ENCODE measurements at regions not wholly inside any gene's neighbourhood (a gene's known extent, or its start where the extent isn't known, plus 50 kb on each side); places are given as distances from the start of the nearest gene placed in this dataset.
"Not testable (repeated sequence)": the region's sequence is repeated elsewhere in the genome, so short reads cannot be mapped to it uniquely, and the experiment has no call there.

- no peak for DNase-seq (ENCODE audit: extremely low spot score)
- WGBS = 92% methylated on average over 5 of the region's 5 CpGs
- no peak overlapping the region for H3K27ac ChIP-seq (ENCODE audit: low read depth)
- no peaks in the 10 kb centered on the region for H3K4me1 ChIP-seq (ENCODE audit: insufficient read depth)
- no peaks in the 10 kb centered on the region for H3K36me3 ChIP-seq (ENCODE audit: insufficient read depth)
- H3K4me3 ChIP-seq (ENCODE audit: low read depth, low read length) = no peak overlapping the region
These were observed 88.1 kb upstream of the ATP1A1 start for GRCh38 chr1:116284819-116285390.

DNA sequence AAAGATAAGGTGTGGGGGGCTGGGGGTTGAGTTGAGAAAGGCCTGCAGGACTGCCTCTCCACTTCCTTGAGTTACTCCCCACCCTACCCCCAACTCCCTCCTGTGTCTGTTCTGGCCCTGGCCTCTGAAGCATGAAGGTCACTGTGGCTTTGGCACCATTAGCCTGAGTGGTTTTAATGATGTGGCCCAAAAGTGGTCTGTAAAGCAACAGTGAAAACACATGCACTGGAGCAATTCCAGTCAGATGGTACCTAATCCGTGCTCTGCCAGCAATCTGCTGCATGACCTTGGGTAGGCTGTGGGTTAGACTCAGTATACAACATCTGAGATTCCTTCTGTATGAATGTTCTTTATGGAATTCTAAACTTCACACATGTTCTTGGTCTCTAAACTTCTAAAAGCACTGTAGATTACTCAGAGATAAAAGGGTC, 86.5 kb upstream of the ATP1A1 start:
- 75% methylated on average over 1 of the region's 1 CpG for WGBS
- no peak overlapping the region for H3K4me3 ChIP-seq (ENCODE audit: low read depth, low read length)

GRCh38 chr1:116287341-116288200, 85.5 kb upstream of the ATP1A1 start:
- Histone ChIP-seq H3K36me3 (ENCODE audit: insufficient read depth) (no peaks in the 10 kb centered on the region), H3K27ac (ENCODE audit: low read depth) (no peak overlapping the region), H3K4me3 (ENCODE audit: low read depth, low read length) (no peak overlapping the region), H3K4me1 (ENCODE audit: insufficient read depth) (no peaks in the 10 kb centered on the region)
- 68% methylated on average over 5 of the region's 5 CpGs for WGBS
- no peak for DNase-seq (ENCODE audit: extremely low spot score)

More for the DNA sequence above, 86.5 kb upstream of the ATP1A1 start:
- Histone ChIP-seq H3K27ac (ENCODE audit: low read depth) (no peak overlapping the region), H3K36me3 (ENCODE audit: insufficient read depth) (no peaks in the 10 kb centered on the region), H3K4me1 (ENCODE audit: insufficient read depth) (no peaks in the 10 kb centered on the region)
- DNase-seq (ENCODE audit: extremely low spot score) = no peak

DNA sequence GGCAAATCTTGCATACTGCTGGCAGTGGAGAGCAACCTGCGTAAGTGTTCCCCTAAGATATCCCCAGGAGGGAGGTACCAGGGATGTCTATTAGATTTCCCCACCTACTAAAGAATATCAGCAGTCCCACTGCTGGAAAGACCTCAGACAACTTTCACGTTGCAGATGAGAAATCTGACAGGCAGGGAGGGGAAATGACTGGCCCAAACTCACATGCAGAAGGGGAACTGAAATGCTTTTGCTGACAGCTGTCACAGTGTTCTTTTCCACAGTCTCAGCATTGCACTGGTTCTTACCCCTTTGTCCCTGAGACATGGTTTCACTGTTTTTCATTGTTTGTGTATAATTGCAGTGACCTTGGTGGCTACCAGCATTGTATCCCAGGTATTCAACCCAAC, 84.8 kb upstream of the ATP1A1 start:
- no peaks in the 10 kb centered on the region for H3K36me3 ChIP-seq (ENCODE audit: insufficient read depth)
- DNase-seq (ENCODE audit: extremely low spot score) = no peak
- WGBS = 68% methylated on average over 2 of the region's 2 CpGs
- no peak overlapping the region for H3K4me3 ChIP-seq (ENCODE audit: low read depth, low read length)
- no peak overlapping the region for H3K27ac ChIP-seq (ENCODE audit: low read depth)
- H3K4me1 ChIP-seq (ENCODE audit: insufficient read depth) = no peaks in the 10 kb centered on the region

DNA sequence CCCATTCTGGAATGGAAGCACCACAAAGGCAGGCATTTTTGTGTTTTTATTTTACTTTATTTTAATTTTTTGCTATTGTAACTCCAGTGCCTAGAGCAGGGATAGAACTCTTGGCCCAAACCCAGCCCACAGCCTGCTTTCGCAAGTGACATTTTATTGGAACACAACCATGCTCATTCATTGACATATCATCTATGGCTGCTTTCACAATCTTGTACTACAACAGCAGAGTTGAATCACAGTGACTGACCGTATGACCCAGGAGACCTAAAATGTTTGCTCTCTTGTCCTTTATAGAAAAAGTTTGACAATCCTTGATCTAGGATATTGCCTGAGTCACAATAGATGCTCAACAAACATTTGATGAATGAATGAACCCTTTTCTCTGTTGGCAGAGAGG, 83.9 kb upstream of the ATP1A1 start:
- Histone ChIP-seq H3K4me1 (ENCODE audit: insufficient read depth) (no peaks in the 10 kb centered on the region), H3K4me3 (ENCODE audit: low read depth, low read length) (no peak overlapping the region), H3K36me3 (ENCODE audit: insufficient read depth) (no peaks in the 10 kb centered on the region), H3K27ac (ENCODE audit: low read depth) (no peak overlapping the region)
- 81% methylated on average over 2 of the region's 2 CpGs for WGBS
- DNase-seq (ENCODE audit: extremely low spot score) = no peak

DNA sequence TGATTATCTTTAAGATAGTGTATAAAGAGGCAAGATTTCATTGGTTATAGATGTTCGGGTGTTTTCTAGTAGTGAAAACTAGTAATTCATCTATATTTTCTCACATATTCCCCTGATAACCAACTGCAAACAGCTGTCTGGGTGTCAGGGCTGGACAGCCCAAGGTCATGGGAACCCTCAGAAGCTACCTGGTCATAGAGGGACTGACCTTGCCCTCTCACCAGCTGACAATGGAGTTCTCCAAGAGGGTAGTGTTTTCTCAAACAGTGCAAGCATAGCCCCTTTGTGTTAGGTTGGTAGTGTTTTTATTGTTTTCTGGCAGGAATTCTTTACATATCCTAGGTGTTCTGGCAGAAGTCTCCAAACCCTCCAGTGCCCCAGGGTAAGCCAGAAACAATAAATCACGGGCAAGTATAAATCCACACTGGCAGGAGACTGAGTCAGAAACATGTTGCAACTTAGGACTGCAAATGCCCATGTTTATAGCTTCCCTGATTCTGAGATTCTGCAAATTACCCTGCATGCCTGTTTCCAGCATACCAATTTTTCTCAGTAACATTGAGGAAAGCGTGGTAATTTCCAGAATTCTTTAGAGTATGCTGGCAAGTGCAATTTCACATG, 82.8 kb upstream of the ATP1A1 start:
- Histone ChIP-seq H3K4me1 (ENCODE audit: insufficient read depth) (no peaks in the 10 kb centered on the region), H3K27ac (ENCODE audit: low read depth) (no peak overlapping the region), H3K4me3 (ENCODE audit: low read depth, low read length) (no peak overlapping the region), H3K36me3 (ENCODE audit: insufficient read depth) (no peaks in the 10 kb centered on the region)
- peak; percentile 50 for DNase-seq (ENCODE audit: extremely low spot score)
- WGBS = 48% methylated on average over 3 of the region's 3 CpGs

GRCh38 chr1:116291024-116291423, 82.0 kb upstream of the ATP1A1 start:
- no peaks in the 10 kb centered on the region for H3K4me1 ChIP-seq (ENCODE audit: insufficient read depth)
- WGBS = 78% methylated on average over 2 of the region's 2 CpGs
- H3K27ac ChIP-seq (ENCODE audit: low read depth) = no peak overlapping the region
- no peak overlapping the region for H3K4me3 ChIP-seq (ENCODE audit: low read depth, low read length)
- no peak for DNase-seq (ENCODE audit: extremely low spot score)
- no peaks in the 10 kb centered on the region for H3K36me3 ChIP-seq (ENCODE audit: insufficient read depth)

DNA sequence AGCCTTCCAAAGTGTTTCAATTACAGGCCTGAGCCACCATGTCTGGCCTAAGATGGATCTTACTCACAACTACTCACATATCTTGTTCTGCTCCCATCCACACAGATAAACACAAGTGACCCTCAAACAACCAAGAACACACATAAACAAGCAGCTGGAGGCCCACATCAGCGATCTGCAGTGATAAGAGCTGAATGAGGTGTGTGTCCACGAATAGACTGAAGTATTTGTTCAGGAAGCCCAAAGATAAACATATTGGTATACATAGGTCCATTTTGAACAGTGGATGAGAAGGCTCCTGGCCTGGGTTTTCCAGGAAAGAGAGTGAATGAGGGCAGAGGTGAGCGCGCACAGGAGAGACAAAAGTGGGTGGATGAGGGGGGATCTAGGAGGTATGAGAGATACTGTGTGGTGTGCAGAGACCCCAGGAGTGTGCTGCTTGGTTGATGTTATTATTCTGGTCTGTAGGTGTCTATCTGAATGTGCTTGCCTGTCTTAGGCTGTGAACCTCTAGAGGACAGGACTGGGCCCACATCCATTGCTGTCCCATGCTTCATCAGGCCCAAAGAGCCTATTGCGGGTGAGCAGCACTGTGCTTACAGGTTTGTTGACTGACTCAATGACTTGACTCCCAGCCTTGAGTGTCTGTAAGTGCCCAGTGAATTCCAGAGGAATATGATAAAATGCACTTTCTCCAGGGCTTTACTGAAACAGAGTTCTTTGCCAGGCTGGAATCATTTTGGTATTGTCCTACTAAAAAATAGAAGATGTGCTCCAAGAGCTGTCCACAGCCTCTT, 79.9 kb upstream of the ATP1A1 start:
- Histone ChIP-seq H3K4me3 (ENCODE audit: low read depth, low read length) (no peak overlapping the region), H3K27ac (ENCODE audit: low read depth) (no peak overlapping the region), H3K36me3 (ENCODE audit: insufficient read depth) (no peaks in the 10 kb centered on the region), H3K4me1 (ENCODE audit: insufficient read depth) (no peaks in the 10 kb centered on the region)
- 55% methylated on average over 5 of the region's 5 CpGs for WGBS
- DNase-seq (ENCODE audit: extremely low spot score) = no peak

GRCh38 chr1:116297495-116298212, 75.4 kb upstream of the ATP1A1 start:
- H3K4me1 ChIP-seq (ENCODE audit: insufficient read depth) = no peaks in the 10 kb centered on the region
- 94% methylated on average over 18 of the region's 18 CpGs for WGBS
- DNase-seq (ENCODE audit: extremely low spot score) = no peak
- no peak overlapping the region for H3K27ac ChIP-seq (ENCODE audit: low read depth)
- H3K4me3 ChIP-seq (ENCODE audit: low read depth, low read length) = no peak overlapping the region
- H3K36me3 ChIP-seq (ENCODE audit: insufficient read depth) = no peaks in the 10 kb centered on the region

- not testable (repeated sequence) for H3K4me3 ChIP-seq (ENCODE audit: low read depth, low read length); DNase-seq (ENCODE audit: extremely low spot score); H3K27ac ChIP-seq (ENCODE audit: low read depth); H3K36me3 ChIP-seq (ENCODE audit: insufficient read depth); H3K4me1 ChIP-seq (ENCODE audit: insufficient read depth)
- WGBS = 90% methylated on average over 15 of the region's 15 CpGs
These were observed 74.8 kb upstream of the ATP1A1 start for GRCh38 chr1:116298213-116298579.

- no peaks in the 10 kb centered on the region for H3K4me1 ChIP-seq (ENCODE audit: insufficient read depth)
- no peak for DNase-seq (ENCODE audit: extremely low spot score)
- no peak overlapping the region for H3K4me3 ChIP-seq (ENCODE audit: low read depth, low read length)
- 95% methylated on average over 4 of the region's 4 CpGs for WGBS
- H3K36me3 ChIP-seq (ENCODE audit: insufficient read depth) = no peaks in the 10 kb centered on the region
- H3K27ac ChIP-seq (ENCODE audit: low read depth) = no peak overlapping the region
These were observed 74.3 kb upstream of the ATP1A1 start for GRCh38 chr1:116298746-116299145.

DNA sequence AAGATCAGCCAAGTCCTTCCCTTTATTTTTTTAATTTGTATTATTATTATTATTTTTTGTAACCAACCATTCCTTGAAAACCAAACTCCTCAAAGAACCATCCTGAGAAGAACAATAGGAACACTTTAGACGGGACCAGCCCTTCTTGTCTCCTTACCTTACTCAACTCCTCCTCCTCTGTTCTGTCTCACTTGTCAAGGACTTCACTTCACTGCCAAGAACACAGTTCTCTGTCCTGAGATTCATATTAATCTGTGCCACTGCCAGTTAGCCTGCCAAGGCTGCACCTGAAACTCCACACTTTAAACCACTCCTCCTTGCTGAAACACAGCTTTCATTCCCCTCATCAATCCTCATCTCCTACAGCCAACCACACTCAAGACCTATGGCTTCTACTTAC, 73.8 kb upstream of the ATP1A1 start:
- no peak for DNase-seq (ENCODE audit: extremely low spot score)
- Histone ChIP-seq H3K27ac (ENCODE audit: low read depth) (no peak overlapping the region), H3K4me3 (ENCODE audit: low read depth, low read length) (no peak overlapping the region), H3K36me3 (ENCODE audit: insufficient read depth) (no peaks in the 10 kb centered on the region), H3K4me1 (ENCODE audit: insufficient read depth) (no peaks in the 10 kb centered on the region)
- 70% methylated on average over 1 of the region's 1 CpG for WGBS

DNA sequence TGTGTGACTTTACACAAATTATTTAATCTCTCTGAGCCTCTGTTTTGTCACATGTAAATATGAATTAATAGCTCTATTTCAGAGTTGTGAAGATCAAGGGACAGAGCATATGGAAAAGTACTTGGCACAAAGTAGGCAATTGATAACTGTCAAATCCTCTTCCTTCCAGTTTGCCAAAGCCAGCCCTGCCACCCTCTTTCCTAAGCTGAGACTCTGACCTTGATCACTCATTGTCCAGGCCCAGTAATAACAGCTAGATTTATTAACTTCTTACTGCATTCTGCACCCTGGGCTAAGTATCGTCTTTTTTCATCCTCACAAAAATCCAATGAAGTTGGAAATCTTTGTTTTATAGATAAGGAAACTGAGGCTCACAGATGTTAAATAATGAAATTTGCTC, 70.8 kb upstream of the ATP1A1 start:
- WGBS = 73% methylated on average over 1 of the region's 1 CpG
- no peak overlapping the region for H3K27ac ChIP-seq (ENCODE audit: low read depth)

More for the DNA sequence above, 70.8 kb upstream of the ATP1A1 start:
- DNase-seq (ENCODE audit: extremely low spot score) = no peak
- Histone ChIP-seq H3K4me1 (ENCODE audit: insufficient read depth) (no peaks in the 10 kb centered on the region), H3K4me3 (ENCODE audit: low read depth, low read length) (no peak overlapping the region), H3K36me3 (ENCODE audit: insufficient read depth) (no peaks in the 10 kb centered on the region)

All from urinary bladder (tissue), 3 donors.